Activated T-cell treated with anti-CD3 and anti-CD28 coated beads for 24 hours (primary cell): ENCODE measurements at regions not wholly inside any gene's neighbourhood (a gene's known extent, or its start where the extent isn't known, plus 50 kb on each side); places are given as distances from the start of the nearest gene placed in this dataset.
"Not testable (repeated sequence)": the region's sequence is repeated elsewhere in the genome, so short reads cannot be mapped to it uniquely, and the experiment has no call there.

ENCODE experiments used
- DNase-seq: peaks from one replicate; pipeline ENCODE4 v3.0.0-alpha.2; 2020; ENCODE audit warnings: low read depth

GRCh38 chr5:79924936-79925893, 65.8 kb downstream of the MTX3 start:
- no peak for DNase-seq

- no peak for DNase-seq
Measured at GRCh38 chr5:79923431-79923830, 67.6 kb downstream of the MTX3 start.

GRCh38 chr5:79922626-79923025, 68.4 kb downstream of the MTX3 start:
- no peak for DNase-seq

- DNase-seq: not testable (repeated sequence)
Measured at GRCh38 chr5:79907452-79907851, 83.6 kb downstream of the MTX3 start.

GRCh38 chr5:79902571-79902970, 88.5 kb downstream of the MTX3 start:
- not testable (repeated sequence) for DNase-seq

GRCh38 chr5:79901631-79902030, 89.4 kb downstream of the MTX3 start:
- no peak for DNase-seq

- no peak for DNase-seq
Measured at GRCh38 chr5:79898611-79899010, 92.5 kb downstream of the MTX3 start.

GRCh38 chr5:79893976-79894375, 97.1 kb downstream of the MTX3 start:
- no peak for DNase-seq

GRCh38 chr5:79893485-79893884, 97.6 kb downstream of the MTX3 start:
- DNase-seq: no peak

- no peak for DNase-seq
Measured at GRCh38 chr5:79890930-79891249, 100.2 kb downstream of the MTX3 start.

- no peak for DNase-seq
Measured at GRCh38 chr5:79890119-79890929, 100.7 kb downstream of the MTX3 start.

- DNase-seq: no peak
Measured at GRCh38 chr5:79888643-79889042, 102.4 kb downstream of the MTX3 start.

- DNase-seq: no peak
Measured at GRCh38 chr5:79886925-79887655, 104.0 kb downstream of the MTX3 start.

GRCh38 chr5:79886456-79886855, 104.6 kb downstream of the MTX3 start:
- no peak for DNase-seq

GRCh38 chr5:79879880-79880279, 111.2 kb downstream of the MTX3 start:
- not testable (repeated sequence) for DNase-seq

- DNase-seq: peak; percentile 31
Measured at GRCh38 chr5:79878721-79879336, 112.2 kb downstream of the MTX3 start.

GRCh38 chr5:79878136-79878679, 112.9 kb downstream of the MTX3 start:
- DNase-seq: no peak

- DNase-seq: no peak
Measured at GRCh38 chr5:79876456-79876855, 114.6 kb downstream of the MTX3 start.

GRCh38 chr5:79875230-79875629, 115.8 kb downstream of the MTX3 start:
- DNase-seq: no peak

GRCh38 chr5:79873187-79873586, 117.9 kb downstream of the MTX3 start:
- no peak for DNase-seq

- DNase-seq: no peak
Measured at GRCh38 chr5:79872291-79872690, 118.8 kb downstream of the MTX3 start.
